ENCODE measurements at regions not wholly inside any gene's neighbourhood (a gene's known extent, or its start where the extent isn't known, plus 50 kb on each side); places are given as distances from the start of the nearest gene placed in this dataset.

DNA sequence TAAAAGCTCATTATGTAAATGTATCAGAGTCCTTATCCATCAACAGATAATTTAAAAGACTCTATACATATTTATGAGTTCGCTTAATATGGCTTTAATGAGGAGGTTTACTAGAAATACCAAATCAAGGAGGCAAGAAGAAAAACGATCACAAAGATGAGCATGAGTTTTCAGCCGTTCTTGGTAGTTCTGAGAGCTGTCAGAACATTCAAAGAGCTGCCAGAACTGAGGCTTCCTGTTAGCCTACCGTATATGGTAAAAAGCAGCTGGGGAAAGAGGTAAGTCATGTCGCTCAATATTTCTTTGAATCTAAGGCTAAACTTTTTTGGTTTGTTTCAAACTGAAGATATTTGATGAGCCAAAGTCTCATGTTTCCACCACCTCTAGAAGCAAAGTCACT, 115.3 kb upstream of the PLXNC1 start:
- no peak for DNase-seq

DNA sequence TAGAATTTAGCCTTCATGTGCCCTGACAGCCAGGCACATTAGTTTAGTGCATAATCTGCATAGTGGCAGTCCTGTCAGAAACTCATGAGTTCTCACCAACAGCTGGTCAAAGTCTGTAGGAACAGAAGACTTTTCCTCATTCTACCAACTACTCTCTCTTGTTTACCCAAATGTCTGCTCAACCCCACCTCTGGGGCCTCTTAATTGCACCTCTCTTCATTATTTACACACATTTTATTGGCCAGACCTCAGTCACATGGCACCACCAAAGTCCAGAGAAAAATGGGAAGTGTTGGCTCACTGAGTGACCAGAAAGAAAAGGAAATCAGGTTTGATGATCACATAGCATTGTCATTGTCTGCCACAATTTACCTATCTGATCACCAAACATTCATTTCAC, 114.6 kb upstream of the PLXNC1 start:
- no peak for DNase-seq

GRCh38 chr12:94037444-94037843, 110.9 kb upstream of the PLXNC1 start:
- DNase-seq: no peak

DNA sequence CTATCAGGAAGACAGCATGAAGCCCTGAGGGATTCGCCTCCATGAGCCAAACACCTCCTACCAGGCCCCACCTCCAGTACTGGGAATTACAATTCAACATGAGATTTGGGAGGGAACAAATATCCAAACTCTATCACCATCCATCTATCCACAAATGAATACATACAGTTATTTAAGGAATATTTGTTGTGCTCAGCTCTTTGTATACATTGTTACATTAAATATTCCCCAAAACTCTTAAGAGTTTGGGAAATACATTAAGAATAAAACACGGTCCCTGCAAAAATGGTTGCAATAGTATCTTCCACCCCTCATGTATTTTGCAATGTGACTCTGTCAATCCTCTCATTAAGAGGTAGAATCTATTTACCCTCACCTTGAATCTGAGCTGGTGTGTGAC, 109.8 kb upstream of the PLXNC1 start:
- DNase-seq: no peak

- DNase-seq: no peak
Measured at GRCh38 chr12:94039199-94039840, 109.1 kb upstream of the PLXNC1 start.

- no peak for DNase-seq
Measured at GRCh38 chr12:94039914-94040313, 108.5 kb upstream of the PLXNC1 start.

DNA sequence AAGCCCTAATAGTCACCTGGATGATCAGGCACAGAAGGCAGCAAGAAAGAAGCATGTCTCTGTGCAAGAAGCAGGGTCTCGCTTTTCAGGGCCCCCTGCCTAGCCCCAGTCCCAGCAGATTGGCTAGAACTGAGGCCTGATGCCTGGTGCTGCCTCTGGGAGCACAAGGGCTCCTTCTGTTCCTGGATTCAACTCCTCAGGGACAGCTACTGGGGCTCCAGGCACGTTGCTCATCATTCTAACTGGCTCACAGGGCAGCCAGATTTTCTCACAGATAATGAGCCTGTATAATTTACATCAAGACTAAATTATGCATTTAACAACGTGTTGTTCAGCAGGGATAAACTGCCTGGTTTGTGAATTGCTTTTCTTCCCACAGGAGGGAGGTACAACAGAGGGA, 106.5 kb upstream of the PLXNC1 start:
- no peak for DNase-seq

- no peak for DNase-seq
Measured at GRCh38 chr12:94042321-94042720, 106.1 kb upstream of the PLXNC1 start.

GRCh38 chr12:94046626-94047410, 101.6 kb upstream of the PLXNC1 start:
- no peak for DNase-seq

- DNase-seq: no peak
Measured at GRCh38 chr12:94047781-94048567, 100.4 kb upstream of the PLXNC1 start.

DNA sequence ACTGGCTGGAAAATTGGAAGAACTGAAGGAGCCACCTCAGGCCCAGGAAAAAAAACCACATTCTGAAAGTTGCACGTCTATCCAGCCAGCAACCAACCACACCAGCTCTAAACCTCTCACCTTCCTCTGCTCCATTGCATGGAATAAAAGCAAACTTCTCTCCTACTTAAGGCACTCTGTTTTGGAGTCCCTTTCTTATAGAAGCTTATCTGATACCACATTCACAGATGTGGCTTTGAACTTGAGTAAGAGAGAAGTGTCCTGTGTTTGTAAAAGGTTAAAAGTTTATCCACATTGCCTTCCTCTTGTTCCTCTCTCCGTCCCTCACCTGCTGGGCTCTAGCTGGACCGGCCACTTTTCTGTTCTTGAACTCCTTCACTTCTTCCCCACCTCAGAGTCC, 99.6 kb upstream of the PLXNC1 start:
- no peak for DNase-seq

DNA sequence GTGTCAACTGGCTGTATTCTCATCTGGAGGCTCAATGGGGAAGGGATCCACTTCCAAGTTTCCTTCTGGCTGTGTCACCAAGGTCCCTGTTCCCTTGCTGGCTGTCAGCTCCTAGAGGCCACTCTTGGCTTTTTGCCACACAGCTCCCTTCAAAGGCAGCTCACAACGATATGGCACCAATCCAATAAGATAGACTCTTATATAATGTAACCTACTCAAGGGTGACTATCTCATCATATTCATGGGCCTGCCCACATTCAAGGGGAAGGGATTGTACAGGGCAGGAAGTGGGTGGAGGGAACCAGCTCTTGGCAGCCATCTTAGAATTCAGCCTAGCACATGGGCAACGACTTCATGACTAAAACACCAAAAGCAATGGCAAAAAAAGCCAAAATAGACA, 98.7 kb upstream of the PLXNC1 start:
- DNase-seq: no peak

GRCh38 chr12:94053676-94054075, 94.7 kb upstream of the PLXNC1 start:
- DNase-seq: no peak

DNA sequence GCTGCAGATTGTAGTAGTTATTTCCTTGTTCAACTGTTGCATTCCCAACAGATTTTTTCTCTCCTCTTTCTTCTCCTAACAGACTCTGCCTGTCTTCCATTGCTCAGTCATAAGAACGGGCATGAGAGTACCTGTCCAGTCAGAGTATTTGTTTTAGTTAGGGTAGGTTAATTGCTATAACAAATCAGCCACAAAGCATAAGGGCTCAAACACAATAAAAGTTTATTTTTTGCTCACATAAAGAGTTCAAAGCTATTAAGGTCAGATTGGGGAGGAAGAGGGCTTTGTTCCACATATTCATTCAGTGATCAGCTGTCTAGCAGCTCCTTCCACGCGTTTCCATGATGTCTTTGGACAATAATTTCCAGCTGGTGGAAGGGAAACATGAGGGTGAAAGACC, 92.8 kb upstream of the PLXNC1 start:
- no peak for DNase-seq

DNA sequence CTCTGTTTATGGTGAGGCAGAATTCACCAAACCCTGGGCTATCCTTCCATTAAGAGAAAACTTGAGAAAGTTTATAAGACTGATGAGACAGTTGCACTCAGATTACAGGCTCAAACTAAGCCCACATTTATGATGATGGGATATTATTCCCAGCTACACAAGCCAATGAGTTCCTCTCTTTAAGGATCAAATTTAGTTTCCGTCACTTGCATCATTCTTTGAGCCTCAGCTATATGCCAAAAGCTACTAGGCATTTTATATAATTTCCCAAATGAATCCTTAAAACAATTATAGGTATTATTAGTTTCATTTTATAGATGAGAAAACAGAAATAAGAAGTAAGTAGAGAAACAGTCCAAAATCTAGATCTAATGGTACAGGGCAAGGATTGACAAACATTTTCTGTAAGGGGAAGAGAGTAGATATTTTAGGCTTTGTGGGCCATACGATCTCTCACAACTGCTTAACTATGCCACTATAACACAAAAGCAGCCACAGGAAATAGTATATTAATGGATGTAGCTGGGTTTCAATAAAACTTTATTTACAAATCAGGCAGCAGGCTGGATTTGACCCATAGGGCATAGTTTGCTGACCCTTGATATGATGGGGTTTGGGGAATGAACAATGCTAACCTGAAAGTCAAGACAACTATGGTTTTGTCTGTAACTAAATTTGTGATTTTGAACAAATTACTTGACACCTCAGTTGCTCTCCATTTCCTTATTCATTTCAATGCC, 91.8 kb upstream of the PLXNC1 start:
- DNase-seq: no peak

DNA sequence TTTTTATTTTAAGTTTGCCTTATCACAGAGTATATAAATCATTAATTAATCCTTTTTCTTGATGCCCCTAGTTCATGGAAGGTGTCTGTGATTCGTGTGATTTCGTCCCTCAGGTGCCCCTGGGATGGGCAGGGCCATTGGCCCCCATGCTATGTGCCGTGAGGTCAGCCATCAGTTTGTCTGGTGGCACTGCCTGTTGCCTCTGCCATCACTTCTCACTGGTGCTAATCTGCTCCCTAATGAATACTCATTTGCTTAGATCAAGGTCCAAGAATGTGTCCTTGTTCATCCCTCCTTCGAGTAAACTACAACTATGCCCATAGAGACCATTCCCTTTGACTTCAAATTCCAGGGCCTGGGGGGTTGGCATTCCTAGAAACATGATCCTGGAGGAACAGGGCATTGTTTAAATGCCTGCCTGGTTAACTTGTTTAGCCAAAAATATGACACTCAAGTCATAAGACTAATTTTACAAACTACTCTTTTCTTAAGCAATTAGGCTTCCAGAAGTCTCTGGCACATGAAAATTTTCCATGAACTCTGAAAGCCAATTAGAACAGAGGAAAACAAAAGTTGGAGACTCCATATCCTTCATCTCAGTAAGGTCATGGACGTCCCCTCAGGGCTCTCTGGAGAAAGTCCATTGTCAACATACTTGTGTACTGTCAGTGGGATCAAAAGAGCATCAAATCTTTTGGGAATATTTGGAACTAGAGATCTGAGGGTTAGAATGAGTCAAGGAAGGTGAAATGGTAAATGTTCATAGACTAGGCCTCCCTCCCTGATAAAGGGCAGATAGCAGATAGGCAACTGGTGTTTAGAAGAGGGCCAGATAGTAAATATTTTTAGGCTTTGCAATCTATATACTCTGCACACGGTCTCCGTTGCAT, 90.9 kb upstream of the PLXNC1 start:
- no peak for DNase-seq

- no peak for DNase-seq
Measured at GRCh38 chr12:94059394-94060368, 88.7 kb upstream of the PLXNC1 start.

DNA sequence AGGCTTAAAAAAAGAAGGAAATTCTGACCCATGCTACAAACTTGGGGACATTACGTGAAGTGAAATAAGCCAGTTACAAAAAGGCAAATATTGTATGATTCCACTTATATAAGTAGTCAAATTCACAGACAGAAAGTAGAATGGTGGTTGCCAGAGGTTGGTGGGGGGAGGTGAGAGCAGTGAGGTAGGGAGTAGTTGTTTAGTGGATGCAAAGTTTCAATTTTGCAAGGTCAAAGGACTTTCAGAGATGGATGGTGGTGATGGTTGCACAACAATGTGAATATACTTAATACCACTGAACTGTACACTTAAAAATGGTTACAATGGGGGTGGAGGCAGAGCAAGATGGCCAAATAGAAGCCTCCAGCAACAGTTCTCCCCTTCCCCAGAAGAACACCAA, 86.2 kb upstream of the PLXNC1 start:
- no peak for DNase-seq

GRCh38 chr12:94062796-94063635, 85.4 kb upstream of the PLXNC1 start:
- DNase-seq: no peak

DNA sequence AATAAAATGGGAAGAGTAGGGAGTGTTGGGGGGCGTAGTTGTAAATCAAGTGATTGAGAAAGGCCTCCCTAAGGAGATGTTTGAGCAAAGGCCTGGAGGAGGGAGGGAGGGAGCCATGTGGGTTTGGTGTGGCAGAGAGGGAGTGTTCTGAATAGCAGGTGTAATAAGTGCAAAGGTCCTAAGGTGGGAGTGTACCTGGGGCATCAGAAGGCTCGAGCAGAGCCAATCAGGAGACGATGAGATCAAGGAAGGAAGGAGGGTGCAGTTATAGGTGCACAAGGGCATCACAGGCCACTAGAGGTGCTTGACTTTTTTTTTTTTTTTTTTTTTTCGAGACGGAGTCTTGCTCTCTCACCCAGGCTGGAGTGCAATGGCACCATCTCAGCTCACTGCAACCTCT, 77.9 kb upstream of the PLXNC1 start:
- DNase-seq: no peak
